Nucleus accumbens (tissue), 56 donors: ENCODE measurements at regions not wholly inside any gene's neighbourhood (a gene's known extent, or its start where the extent isn't known, plus 50 kb on each side); places are given as distances from the start of the nearest gene placed in this dataset.
A peak's percentile ranks its signal among the peaks of the same experiment; 100 is the strongest.

Source experiments
- DNase-seq, 56 donors: peaks; one replicate each; lab custom pipeline; 2025; lab: John Stamatoyannopoulos, UW

- DNase-seq: no peak
Measured at GRCh38 chr2:104476563-104476988, 377.3 kb upstream of the POU3F3 start.

- no peak for DNase-seq
Measured at GRCh38 chr2:104481341-104481740, 372.6 kb upstream of the POU3F3 start.

GRCh38 chr2:104487366-104487765, 366.5 kb upstream of the POU3F3 start:
- no peak for DNase-seq

GRCh38 chr2:104493698-104494097, 360.2 kb upstream of the POU3F3 start:
- DNase-seq: no peak

GRCh38 chr2:104501342-104501741, 352.6 kb upstream of the POU3F3 start:
- no peak for DNase-seq

- DNase-seq: peak in 1 of 56 donors; percentile 12
Measured at GRCh38 chr2:104501929-104502328, 352.0 kb upstream of the POU3F3 start.

- DNase-seq: peak; percentile 20 to 93 (median 85)
Measured at GRCh38 chr2:104502901-104503300, 351.0 kb upstream of the POU3F3 start.

- peak in 1 of 56 donors; percentile 12 for DNase-seq
Measured at GRCh38 chr2:104504331-104505073, 349.4 kb upstream of the POU3F3 start.

- DNase-seq: no peak
Measured at GRCh38 chr2:104518256-104518655, 335.7 kb upstream of the POU3F3 start.

- DNase-seq: peak in 1 of 56 donors; percentile 3
Measured at GRCh38 chr2:104521247-104521646, 332.7 kb upstream of the POU3F3 start.

- DNase-seq: no peak
Measured at GRCh38 chr2:104523921-104524320, 330.0 kb upstream of the POU3F3 start.

- DNase-seq: no peak
Measured at GRCh38 chr2:104528101-104528500, 325.8 kb upstream of the POU3F3 start.

GRCh38 chr2:104531122-104531521, 322.8 kb upstream of the POU3F3 start:
- DNase-seq: no peak

- no peak for DNase-seq
Measured at GRCh38 chr2:104537116-104537515, 316.8 kb upstream of the POU3F3 start.

- DNase-seq: no peak
Measured at GRCh38 chr2:104538077-104538476, 315.8 kb upstream of the POU3F3 start.

- DNase-seq: no peak
Measured at GRCh38 chr2:104539649-104540048, 314.3 kb upstream of the POU3F3 start.

- no peak for DNase-seq
Measured at GRCh38 chr2:104545055-104545454, 308.9 kb upstream of the POU3F3 start.

GRCh38 chr2:104546537-104546936, 307.4 kb upstream of the POU3F3 start:
- no peak for DNase-seq

GRCh38 chr2:104547221-104547620, 306.7 kb upstream of the POU3F3 start:
- DNase-seq: no peak

- no peak for DNase-seq
Measured at GRCh38 chr2:104561251-104561650, 292.7 kb upstream of the POU3F3 start.

- DNase-seq: no peak
Measured at GRCh38 chr2:104562537-104562936, 291.4 kb upstream of the POU3F3 start.

- DNase-seq: no peak
Measured at GRCh38 chr2:104563398-104563996, 290.4 kb upstream of the POU3F3 start.
